Epithelial cell of proximal tubule (primary cell): ENCODE measurements at regions not wholly inside any gene's neighbourhood (a gene's known extent, or its start where the extent isn't known, plus 50 kb on each side); places are given as distances from the start of the nearest gene placed in this dataset.

ENCODE experiments used
- DNase-seq: peaks from one replicate; pipeline ENCODE4 v3.0.0-alpha.2; 2011; ENCODE audit warnings: low read depth
- H3K4me3 ChIP-seq: 2 replicates; pipeline ENCODE4 v1.5.1; 2011; ENCODE audit warnings: low read depth, mild to moderate bottlenecking, low read length
- TF ChIP-seq, protein P1 (sequence below): conservative IDR thresholded peaks from 2 replicates; pipeline ENCODE4 v1.5.1; 2012; ENCODE audit warnings: low read depth, mild to moderate bottlenecking, low read length

DNA sequence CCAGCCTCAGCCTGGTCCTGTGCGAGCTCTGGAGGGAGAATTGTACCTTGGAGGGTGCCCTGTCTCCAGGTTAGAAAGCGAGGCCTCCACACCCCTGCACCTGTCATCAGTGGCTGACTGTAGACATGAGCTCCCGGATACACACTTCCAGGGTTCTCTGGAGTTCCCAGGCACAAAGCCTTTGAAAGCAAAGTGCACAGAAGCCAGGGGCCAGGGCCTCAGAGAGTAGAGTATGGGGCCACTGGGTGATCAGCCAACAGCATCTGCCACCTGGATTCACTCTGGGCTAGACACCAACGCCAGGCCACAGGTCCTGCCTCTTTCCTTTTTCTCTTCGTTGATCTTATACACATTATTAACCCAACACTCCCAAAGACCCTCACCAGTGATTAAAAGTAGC, 239.4 kb upstream of the HDAC4 start:
- DNase-seq, result no peak
- H3K4me3 ChIP-seq, result no peak overlapping the region
- TF ChIP-seq, protein P1, sequence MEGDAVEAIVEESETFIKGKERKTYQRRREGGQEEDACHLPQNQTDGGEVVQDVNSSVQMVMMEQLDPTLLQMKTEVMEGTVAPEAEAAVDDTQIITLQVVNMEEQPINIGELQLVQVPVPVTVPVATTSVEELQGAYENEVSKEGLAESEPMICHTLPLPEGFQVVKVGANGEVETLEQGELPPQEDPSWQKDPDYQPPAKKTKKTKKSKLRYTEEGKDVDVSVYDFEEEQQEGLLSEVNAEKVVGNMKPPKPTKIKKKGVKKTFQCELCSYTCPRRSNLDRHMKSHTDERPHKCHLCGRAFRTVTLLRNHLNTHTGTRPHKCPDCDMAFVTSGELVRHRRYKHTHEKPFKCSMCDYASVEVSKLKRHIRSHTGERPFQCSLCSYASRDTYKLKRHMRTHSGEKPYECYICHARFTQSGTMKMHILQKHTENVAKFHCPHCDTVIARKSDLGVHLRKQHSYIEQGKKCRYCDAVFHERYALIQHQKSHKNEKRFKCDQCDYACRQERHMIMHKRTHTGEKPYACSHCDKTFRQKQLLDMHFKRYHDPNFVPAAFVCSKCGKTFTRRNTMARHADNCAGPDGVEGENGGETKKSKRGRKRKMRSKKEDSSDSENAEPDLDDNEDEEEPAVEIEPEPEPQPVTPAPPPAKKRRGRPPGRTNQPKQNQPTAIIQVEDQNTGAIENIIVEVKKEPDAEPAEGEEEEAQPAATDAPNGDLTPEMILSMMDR, result no peak

DNA sequence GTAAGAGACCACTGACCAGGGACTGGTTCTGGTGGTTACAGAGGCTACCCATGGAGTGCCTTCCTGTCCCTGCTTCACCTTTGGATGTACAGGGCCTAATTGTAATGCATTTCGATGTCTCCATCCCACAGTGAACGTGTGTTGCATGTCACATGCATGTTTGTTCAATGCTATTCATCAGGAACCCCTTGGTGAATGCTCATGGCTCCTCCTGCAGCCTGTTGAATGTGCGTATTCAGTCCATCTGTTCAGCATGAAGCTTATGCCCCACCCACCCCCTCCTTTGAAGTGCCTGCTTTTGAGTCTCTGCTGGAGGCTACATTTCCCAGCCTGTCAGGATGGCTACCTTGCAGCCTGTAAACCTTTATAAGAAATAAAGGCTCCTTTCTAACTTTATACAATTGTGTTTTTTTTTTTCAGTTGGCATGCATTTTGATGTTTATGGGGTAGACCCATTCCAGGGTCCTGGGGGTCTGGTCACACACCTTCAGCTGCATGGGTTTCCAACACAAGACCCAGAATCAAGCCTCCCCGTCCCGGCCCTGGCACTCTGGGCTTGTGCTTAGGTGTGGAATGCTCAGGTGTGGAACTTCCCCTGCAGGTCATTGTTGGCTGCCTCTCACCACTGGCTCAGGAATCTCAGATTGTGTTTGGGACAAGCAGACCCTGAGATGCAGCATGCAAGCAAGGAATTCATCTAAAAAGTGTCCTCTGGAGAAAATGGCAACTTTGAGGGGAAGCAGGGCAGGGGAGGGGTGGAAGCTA, 238.8 kb upstream of the HDAC4 start:
- H3K4me3 ChIP-seq, result no peak overlapping the region
- no peak for DNase-seq
- TF ChIP-seq, protein P1, result no peak

DNA sequence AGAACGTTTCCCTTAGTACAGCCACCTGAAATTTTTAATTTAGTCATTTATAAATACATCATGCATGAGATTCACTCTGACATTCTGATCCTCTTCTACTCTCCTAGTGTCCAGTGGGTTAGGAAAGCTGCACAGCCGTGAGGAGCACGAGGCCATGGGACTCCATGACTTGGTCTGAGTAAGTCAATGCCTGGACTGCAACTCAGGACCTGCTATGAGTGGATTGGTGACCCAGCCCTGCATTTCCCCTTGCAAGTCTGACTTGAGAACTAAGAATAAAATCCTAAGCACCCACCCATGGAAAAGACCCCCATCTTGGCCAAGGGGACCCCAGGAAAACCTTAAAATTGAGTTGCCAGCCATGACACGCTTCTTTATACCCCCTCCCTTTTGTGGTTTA, 237.6 kb upstream of the HDAC4 start:
- TF ChIP-seq, protein P1, result no peak
- DNase-seq, result no peak
- no peak overlapping the region for H3K4me3 ChIP-seq

DNA sequence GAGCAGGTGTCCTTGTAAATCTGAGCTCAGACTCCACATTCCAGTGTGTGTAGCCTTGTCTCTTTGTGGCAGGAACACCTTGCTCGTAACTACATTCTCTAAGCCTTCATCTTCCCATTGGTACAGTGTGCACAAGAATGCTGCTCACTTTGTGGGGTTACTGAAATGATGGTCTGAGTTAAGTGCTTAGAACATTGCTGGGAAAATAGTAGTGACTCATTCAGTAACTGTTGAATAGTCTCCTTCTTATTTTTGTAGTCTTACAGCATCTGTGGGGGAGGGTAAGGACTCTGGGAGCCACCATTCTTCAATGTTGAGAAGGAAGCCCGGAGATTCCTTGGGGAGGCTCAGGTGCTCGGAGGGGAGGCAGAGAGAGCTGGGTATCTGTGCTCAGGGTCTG, 236.0 kb upstream of the HDAC4 start:
- no peak for DNase-seq
- H3K4me3 ChIP-seq, result no peak overlapping the region
- TF ChIP-seq, protein P1, result no peak

DNA sequence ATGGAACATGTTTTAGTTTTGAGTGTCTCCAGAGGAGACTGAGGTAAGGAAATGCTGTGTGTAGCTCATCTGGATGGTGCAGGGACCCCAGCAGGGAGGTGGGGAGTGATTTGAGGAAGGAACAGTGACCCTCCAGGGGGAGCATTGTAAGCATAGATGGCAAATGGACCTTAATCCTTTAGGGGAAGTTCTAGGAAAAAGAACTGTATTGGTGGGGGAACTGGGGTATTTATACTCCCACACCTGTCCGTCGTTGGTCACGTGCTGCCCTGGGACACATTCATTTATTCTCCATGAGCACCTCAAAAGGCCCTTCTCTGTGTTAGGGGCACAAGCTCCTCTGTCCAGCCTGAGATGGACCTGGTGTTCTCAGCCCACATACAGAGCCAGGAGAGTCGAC, 233.9 kb upstream of the HDAC4 start:
- no peak overlapping the region for H3K4me3 ChIP-seq
- no peak for DNase-seq
- TF ChIP-seq, protein P1, result no peak

DNA sequence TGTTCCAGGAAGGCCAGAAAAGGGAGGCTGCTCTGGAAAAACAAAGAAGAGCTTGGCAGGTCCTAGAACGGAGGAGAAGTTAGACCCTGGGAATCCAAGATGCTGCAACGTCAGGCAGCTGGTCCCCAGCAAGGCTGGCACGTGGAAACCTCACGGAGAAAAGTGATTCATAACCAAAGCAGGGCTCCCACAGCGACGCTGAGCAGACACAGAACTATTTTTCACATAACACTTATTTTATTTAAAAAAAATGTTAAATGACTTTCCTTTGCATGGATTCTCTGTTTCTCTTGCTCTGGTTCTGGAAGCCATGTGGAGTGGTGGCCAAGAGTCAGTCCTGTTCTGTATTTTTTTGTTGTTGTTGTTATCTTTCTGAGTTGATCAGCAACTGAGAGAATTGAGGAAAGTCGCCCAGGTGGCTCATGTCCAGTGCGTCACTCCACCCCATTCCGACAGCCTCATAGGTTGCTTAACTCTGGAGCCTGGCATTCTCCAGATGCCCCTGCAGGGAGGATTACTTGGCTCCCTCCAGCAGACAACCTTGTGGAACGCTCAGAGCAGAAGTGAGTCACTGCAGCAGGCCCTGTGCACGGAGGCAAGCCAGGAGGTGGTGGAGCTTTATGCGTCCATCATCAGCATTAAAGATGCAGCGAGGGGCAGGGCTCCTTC, 229.9 kb upstream of the HDAC4 start:
- H3K4me3 ChIP-seq, result no peak overlapping the region
- TF ChIP-seq, protein P1, result no peak
- DNase-seq, result peak; percentile 18
